GM23248 (cell line): ENCODE measurements at regions not wholly inside any gene's neighbourhood (a gene's known extent, or its start where the extent isn't known, plus 50 kb on each side); places are given as distances from the start of the nearest gene placed in this dataset.

Experiments
- EZH2 ChIP-seq: fragments of 200-600 bp; sonication (generic); IDR thresholded peaks from 2 replicates; pipeline ENCODE4 v1.6.1; 2018; ENCODE audit warnings: antibody characterized with exemption, mild to moderate bottlenecking; ENCODE audit not compliant: insufficient read depth, poor library complexity, severe bottlenecking
- EZH2phosphoT487 ChIP-seq: fragments of 200-600 bp; sonication (generic); IDR thresholded peaks from 2 replicates; pipeline ENCODE4 v1.6.1; 2018; ENCODE audit warnings: antibody characterized with exemption, moderate library complexity, mild to moderate bottlenecking, low read depth; ENCODE audit not compliant: insufficient read depth

DNA sequence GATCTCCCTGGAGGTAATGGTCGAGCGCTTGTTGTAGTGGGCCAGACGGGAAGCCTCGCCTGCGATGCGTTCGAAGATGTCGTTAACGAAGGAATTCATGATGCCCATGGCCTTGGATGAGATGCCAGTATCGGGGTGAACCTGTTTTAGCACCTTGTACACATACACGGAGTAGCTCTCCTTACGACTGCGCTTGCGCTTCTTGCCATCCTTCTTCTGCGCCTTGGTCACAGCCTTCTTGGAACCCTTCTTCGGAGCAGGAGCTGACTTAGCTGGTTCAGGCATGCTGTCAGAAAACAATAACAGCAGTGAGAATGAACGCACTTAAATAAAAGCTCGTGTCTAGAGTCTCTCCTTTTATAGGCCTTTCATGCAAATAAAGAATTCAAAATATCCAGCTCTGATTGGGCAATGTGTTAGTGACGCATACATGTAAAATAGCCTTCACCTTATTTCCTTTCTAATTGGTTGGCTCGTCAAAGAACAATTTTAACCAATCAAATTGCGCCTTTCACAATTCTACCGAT is 129.2 kb downstream of the HFE start:
- no peak for TF ChIP-seq EZH2
- TF ChIP-seq EZH2phosphoT487: no peak
